Subcutaneous abdominal adipose tissue (tissue), 5 donors: ENCODE measurements at regions not wholly inside any gene's neighbourhood (a gene's known extent, or its start where the extent isn't known, plus 50 kb on each side); places are given as distances from the start of the nearest gene placed in this dataset.
"Not testable (repeated sequence)": the region's sequence is repeated elsewhere in the genome, so short reads cannot be mapped to it uniquely, and the experiment has no call there.

ENCODE experiments used
- H3K27ac ChIP-seq: one replicate; pipeline ENCODE4 v1.7.0; 2013; ENCODE audit warnings: low read depth, mild to moderate bottlenecking, inconsistent platforms, low read length, moderate library complexity
- H3K27me3 ChIP-seq, 5 donors: one replicate each; pipeline ENCODE4 v1.7.0; 2013; ENCODE audit warnings: low read length in 5 of 5, inconsistent platforms in 1 of 5; ENCODE audit not compliant: control insufficient read depth in 5 of 5, insufficient read depth in 4 of 5
- H3K36me3 ChIP-seq, 5 donors: one replicate each; pipeline ENCODE4 v1.7.0; 2013; ENCODE audit warnings: low read length in 5 of 5; ENCODE audit not compliant: control insufficient read depth in 5 of 5, insufficient read depth in 5 of 5
- H3K4me1 ChIP-seq, 5 donors: one replicate each; pipeline ENCODE4 v1.7.0; 2013; ENCODE audit warnings: low read length in 5 of 5, mild to moderate bottlenecking in 3 of 5, moderate library complexity in 1 of 5; ENCODE audit not compliant: control insufficient read depth in 5 of 5, insufficient read depth in 5 of 5
- H3K4me3 ChIP-seq, 5 donors: one replicate each; pipeline ENCODE4 v1.7.0; 2013; ENCODE audit warnings: low read length in 5 of 5, low read depth in 1 of 5
- H3K9ac ChIP-seq, 5 donors: one replicate each; pipeline ENCODE4 v1.7.0; 2013; ENCODE audit warnings: low read length in 5 of 5, mild to moderate bottlenecking in 4 of 5, moderate library complexity in 3 of 5
- H3K9me3 ChIP-seq, 5 donors: one replicate each; pipeline ENCODE4 v1.7.0; 2013; ENCODE audit warnings: low read length in 5 of 5; ENCODE audit not compliant: control insufficient read depth in 5 of 5
- donor health status: healthy.
- donor health status: healthy.
- donor health status: healthy.
- donor health status: healthy.
- donor health status: healthy.

DNA sequence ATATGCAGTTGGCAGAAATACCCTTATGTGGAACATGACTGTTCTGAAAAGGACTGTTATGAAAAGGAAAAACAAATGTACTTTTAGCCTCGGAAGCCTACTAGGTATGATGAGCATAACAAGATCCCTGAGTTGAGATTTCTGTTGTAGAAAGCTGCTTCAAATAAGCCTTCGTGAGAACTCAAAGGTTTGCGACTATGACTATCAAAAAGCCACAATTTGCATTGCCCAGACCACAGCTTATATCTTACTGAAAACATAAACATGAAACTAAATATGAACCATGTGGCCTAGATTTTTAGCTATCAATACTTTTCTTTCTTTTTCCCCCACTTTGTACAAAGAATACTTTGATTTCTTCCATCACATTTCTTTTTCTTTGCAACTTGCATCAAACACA is 398.2 kb upstream of the LCORL start:
- Histone ChIP-seq H3K27ac (no peak overlapping the region), H3K36me3 (no peaks in the 10 kb centered on the region), H3K9me3 (no peaks in the 10 kb centered on the region), H3K27me3 (no peaks in the 10 kb centered on the region), H3K4me1 (no peaks in the 10 kb centered on the region), H3K9ac (no peak overlapping the region), H3K4me3 (no peak overlapping the region)

DNA sequence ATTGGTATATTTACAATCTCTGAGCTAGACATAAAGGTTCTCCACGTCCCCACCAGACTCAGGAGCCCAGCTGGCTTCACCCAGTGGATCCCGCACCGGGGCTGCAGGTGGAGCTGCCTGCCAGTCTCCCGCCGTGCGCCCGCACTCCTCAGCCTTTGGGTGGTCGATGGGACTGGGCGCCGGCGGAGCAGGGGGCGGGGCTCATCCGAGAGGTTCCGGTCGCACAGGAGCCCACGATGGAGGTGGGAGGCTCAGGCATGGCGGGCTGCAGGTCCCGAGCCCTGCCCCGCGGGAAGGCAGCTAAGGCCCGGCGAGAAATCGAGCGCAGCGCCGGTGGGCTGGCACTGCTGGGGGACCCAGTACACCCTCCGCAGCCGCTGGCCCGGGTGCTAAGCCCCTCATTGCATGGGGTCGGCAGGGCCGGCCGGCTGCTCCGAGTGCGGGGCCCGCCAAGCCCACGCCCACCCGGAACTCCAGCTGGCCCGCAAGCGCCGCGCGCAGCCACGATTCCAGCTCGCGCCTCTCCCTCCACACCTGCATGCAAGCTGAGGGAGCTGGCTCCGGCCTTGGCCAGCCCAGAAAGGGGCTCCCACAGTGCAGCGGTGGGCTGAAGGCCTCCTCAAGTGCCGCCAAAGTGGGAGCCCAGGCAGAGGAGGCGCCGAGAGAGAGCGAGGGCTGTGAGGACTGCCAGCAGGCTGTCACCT is 396.8 kb upstream of the LCORL start:
- H3K9me3 ChIP-seq, H3K9ac ChIP-seq, H3K27ac ChIP-seq, H3K4me3 ChIP-seq, H3K27me3 ChIP-seq, H3K4me1 ChIP-seq, H3K36me3 ChIP-seq: not testable (repeated sequence)

DNA sequence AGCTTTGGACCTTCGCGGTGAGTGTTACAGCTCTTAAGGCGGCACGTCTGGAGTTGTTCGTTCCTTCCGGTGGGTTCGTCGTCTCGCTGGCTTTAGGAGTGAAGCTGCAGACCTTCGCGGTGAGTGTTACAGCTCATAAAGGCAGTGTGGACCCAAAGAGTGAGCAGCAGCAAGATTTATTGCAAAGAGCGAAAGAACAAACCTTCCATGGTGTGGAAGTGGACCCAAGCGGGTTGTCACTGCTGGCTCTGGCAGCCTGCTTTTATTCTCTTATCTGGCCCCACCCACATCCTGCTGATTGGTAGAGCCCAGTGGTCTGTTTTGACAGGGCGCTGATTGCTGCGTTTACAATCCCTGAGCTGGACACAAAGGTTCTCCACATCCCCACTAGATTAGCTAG is 396.1 kb upstream of the LCORL start:
- not testable (repeated sequence) for H3K4me1 ChIP-seq, H3K9me3 ChIP-seq, H3K36me3 ChIP-seq, H3K4me3 ChIP-seq, H3K9ac ChIP-seq, H3K27ac ChIP-seq, H3K27me3 ChIP-seq

DNA sequence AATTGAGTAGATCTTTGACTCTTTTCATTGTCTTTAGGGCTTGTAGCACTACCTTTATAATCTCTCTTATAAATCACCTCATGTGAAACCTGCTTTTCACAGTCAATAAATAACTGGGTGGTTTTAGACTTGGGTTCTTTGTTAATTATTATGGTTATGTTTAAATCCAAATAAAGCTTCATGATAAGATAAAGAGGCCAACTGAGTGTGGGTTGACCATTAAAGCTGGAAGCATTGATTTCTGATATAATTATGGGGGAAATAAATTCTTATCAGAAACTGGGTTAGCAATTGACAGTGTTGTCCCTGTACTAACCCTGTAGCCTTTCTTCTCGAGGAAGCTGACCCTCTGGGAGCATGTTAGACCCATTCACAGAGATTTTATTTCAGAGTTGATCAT is 384.7 kb upstream of the LCORL start:
- Histone ChIP-seq H3K27me3 (no peaks in the 10 kb centered on the region), H3K9me3 (no peaks in the 10 kb centered on the region)

DNA sequence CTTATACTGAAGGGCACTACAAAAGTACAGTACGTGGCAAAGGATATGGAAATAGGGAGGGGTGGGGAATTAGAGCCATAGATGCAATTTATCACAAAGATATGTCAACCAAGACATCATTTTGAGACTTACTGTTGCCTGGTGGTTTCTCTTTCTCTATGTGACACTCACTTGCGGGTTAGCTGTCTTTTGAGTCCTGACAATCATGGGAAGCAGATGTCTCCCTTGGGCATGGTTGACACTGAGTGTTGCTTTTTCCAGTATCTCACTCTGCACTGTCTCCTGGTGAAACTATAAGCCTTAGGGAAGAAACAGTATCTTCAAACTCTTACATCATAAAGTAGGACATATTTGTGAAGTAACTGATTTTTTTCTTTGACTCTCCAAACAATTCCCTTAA is 383.5 kb upstream of the LCORL start:
- H3K36me3 ChIP-seq: no peaks in the 10 kb centered on the region
- H3K4me1 ChIP-seq: no peaks in the 10 kb centered on the region
- no peak overlapping the region for H3K9ac ChIP-seq
- no peaks in the 10 kb centered on the region for H3K27me3 ChIP-seq
- H3K27ac ChIP-seq: no peak overlapping the region
- no peaks in the 10 kb centered on the region for H3K9me3 ChIP-seq
- H3K4me3 ChIP-seq: no peak overlapping the region

More for the DNA sequence above, 384.7 kb upstream of the LCORL start:
- Histone ChIP-seq H3K4me3 (no peak overlapping the region), H3K27ac (no peak overlapping the region), H3K9ac (no peak overlapping the region), H3K36me3 (no peaks in the 10 kb centered on the region), H3K4me1 (no peaks in the 10 kb centered on the region)

DNA sequence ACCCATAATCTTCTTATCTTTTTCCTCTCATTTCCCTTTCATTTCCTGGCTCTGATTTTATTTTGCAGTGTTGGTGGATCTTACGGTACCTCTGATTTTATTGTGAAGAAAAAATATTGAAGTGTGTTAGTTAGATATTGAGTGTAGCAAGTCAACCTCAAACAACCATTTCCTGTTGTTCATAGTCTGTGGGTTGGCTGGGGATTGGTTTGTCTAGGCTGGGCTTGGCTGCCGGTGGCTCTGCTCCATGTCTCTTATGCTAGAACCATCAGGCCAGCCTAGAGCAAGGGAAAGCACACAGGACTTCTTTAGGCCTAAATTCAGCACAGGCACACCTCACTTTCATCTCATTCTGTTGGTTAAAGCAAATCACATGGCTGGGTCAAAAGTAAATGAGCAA is 383.1 kb upstream of the LCORL start:
- H3K27me3 ChIP-seq: no peaks in the 10 kb centered on the region
- H3K4me3 ChIP-seq: no peak overlapping the region
- no peak overlapping the region for H3K9ac ChIP-seq
- H3K9me3 ChIP-seq: no peaks in the 10 kb centered on the region
- H3K4me1 ChIP-seq: no peaks in the 10 kb centered on the region
- H3K27ac ChIP-seq: no peak overlapping the region
- no peaks in the 10 kb centered on the region for H3K36me3 ChIP-seq

DNA sequence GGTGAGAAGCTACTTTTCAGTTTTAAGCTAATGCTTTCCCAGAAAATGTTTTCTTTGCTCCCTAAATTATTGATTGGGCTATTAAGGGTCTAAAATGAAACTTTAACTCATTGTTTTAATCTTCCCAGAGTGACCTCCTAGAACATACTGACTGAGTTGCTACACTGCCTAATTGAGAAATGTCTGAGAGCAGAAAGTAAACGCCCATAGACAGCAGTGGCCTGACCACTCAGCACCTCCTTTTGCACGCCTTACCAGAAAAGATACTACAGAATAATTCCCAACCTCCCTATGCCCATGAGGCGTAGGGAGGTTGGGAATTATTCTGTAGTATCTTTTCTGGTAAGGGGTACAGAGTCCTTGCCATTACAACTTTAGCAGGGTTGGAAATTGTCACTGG is 381.8 kb upstream of the LCORL start:
- Histone ChIP-seq H3K4me1 (peaks cover 0 to 4% (median 0%) of the 10 kb centered on the region in 5 donors), H3K27ac (no peak overlapping the region), H3K36me3 (no peaks in the 10 kb centered on the region)

DNA sequence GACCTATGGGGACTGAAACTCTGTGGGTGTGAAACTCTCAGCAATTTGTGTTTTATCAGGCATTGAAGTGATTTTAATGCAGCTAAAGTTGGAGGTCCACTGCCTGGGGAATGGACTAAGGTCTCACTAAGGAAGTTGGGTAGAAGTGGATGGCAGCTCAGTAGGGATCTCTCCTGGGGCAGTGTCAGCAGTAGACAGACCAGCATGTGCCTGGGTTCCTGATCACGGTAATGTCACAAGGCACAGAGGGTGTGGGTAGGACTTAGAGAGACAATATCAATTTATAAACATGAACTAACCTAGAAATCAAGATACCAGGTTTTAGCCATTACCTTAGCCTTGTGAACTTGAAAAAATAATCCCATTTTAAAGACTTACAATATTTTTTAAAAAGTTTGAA is 380.3 kb upstream of the LCORL start:
- no peaks in the 10 kb centered on the region for H3K9me3 ChIP-seq
- no peak overlapping the region for H3K9ac ChIP-seq
- H3K4me1 ChIP-seq: peaks cover 0 to 6% (median 0%) of the 10 kb centered on the region in 5 donors

More for the DNA sequence above, 381.8 kb upstream of the LCORL start:
- Histone ChIP-seq H3K9ac (no peak overlapping the region), H3K27me3 (no peaks in the 10 kb centered on the region), H3K4me3 (no peak overlapping the region), H3K9me3 (no peaks in the 10 kb centered on the region)

DNA sequence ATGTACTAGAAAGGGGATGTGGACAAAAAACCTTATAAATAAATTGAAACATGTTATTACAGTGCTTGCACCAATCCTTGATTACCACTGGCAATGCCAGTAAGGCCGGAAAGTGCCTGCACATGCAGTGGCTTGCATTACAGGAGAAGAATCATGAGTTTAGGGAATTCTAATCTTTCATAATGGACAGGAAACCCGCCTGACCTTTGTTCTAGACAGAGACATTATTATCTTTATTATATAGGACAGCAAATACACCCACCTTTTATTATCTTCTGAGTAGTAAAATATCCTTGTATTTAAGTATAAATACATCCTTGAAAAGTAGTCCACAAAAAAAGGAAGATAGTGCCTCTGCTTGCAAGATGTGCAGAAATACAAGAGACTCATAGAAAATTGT is 379.9 kb upstream of the LCORL start:
- no peak overlapping the region for H3K27ac ChIP-seq
- H3K4me3 ChIP-seq: no peak overlapping the region
- H3K36me3 ChIP-seq: no peaks in the 10 kb centered on the region
- H3K9ac ChIP-seq: no peak overlapping the region
- H3K27me3 ChIP-seq: no peaks in the 10 kb centered on the region
- no peaks in the 10 kb centered on the region for H3K9me3 ChIP-seq
- peaks cover 0 to 6% (median 0%) of the 10 kb centered on the region in 5 donors for H3K4me1 ChIP-seq

More for the DNA sequence above, 380.3 kb upstream of the LCORL start:
- Histone ChIP-seq H3K27me3 (no peaks in the 10 kb centered on the region), H3K4me3 (no peak overlapping the region), H3K27ac (no peak overlapping the region), H3K36me3 (no peaks in the 10 kb centered on the region)

DNA sequence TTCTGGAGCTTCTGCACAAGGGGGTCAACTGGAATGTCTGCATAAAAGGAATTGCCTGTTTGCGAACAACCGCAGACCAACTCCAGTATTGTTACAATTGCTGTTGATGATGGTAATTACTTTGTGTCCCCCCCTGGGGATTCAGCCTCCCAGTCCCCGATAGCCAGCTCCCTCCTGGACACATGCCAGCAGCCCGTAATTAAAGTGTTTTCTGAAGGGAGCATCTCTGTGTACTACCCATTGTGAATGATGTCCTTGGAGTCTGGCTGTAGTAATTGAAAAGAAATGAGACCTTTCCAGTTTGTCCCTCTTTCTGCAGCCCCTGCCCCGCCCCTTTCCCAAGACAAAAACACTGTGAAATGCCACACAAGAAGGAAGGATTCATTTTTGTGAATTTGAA is 377.1 kb upstream of the LCORL start:
- Histone ChIP-seq H3K4me3 (no peak overlapping the region), H3K9me3 (no peaks in the 10 kb centered on the region), H3K27me3 (no peaks in the 10 kb centered on the region), H3K9ac (no peak overlapping the region), H3K36me3 (no peaks in the 10 kb centered on the region), H3K27ac (no peak overlapping the region), H3K4me1 (peaks cover 0 to 6% (median 0%) of the 10 kb centered on the region in 5 donors)
